HepG2 (cell line): ENCODE measurements at regions not wholly inside any gene's neighbourhood (a gene's known extent, or its start where the extent isn't known, plus 50 kb on each side); places are given as distances from the start of the nearest gene placed in this dataset.

ENCODE experiments used
- ATAC-seq: fragments of 200-7000 bp; cut with Tn5 transposase; 3 replicates; pipeline ENCODE4 v1.9.1; 2020; ENCODE audit warnings: mild to moderate bottlenecking, moderate library complexity
- BruUV-seq: library from RNA; stranded (reverse); fragments of 400-500 nt; replicated peaks from 2 replicates; lab custom pipeline; 2021; lab: Mats Ljungman, UMichigan
- CTCF ChIA-PET: fragments of 300-600 bp; formaldehyde crosslinking; extraction: SDS; loops from one replicate; lab custom pipeline; 2021; ENCODE audit warnings: low total read pairs, inconsistent platforms, low intra/inter-chr PET ratio; lab: Yijun Ruan, JAX
- POLR2A ChIA-PET: fragments of 350-600 bp; sonication (Branson Sonifier 250); formaldehyde crosslinking; loops from one replicate; lab custom pipeline; 2020; ENCODE audit warnings: antibody characterized with exemption, inconsistent platforms; lab: Yijun Ruan, JAX
- DNase-seq: peaks from one replicate; pipeline ENCODE4 v3.0.0-alpha.2; 2015; ENCODE audit warnings: low spot score
- FAIRE-seq: peaks from 3 replicates; lab custom pipeline; 2011; peaks lifted over from hg19 to GRCh38; lab: Jason Lieb, UNC
- H2AFZ ChIP-seq: one replicate; pipeline ENCODE4 v1.6.1; 2011; ENCODE audit warnings: low read length, inconsistent platforms
- H3K27ac ChIP-seq: fragments of 300-600 bp; 3 replicates; pipeline ENCODE4 v1.8.0; 2011; ENCODE audit warnings: mixed run types, mild to moderate bottlenecking, mixed read lengths, low read length, inconsistent platforms; ENCODE audit not compliant: insufficient read depth; ENCODE audit errors: extremely low read length
- H3K27me3 ChIP-seq, 2 experiments: fragments of 200-600 bp in 1 of 2; 2 replicates in 1 of 2; 3 replicates in 1 of 2; pipeline versions ENCODE4 v1.6.0 to v1.8.0; 2011; ENCODE audit warnings: low read length in 2 of 2, mild to moderate bottlenecking in 2 of 2, moderate library complexity in 2 of 2, inconsistent platforms in 1 of 2; ENCODE audit not compliant: insufficient read depth in 2 of 2, control insufficient read depth in 1 of 2
- H3K36me3 ChIP-seq, 2 experiments: fragments of 200-600 bp in 1 of 2; replicated peaks in 1 of 2; 2 replicates in 1 of 2; 3 replicates in 1 of 2; pipeline versions ENCODE4 v1.5.1 to v1.8.0; 2011; ENCODE audit warnings: low read length in 2 of 2, inconsistent platforms in 1 of 2; ENCODE audit not compliant: insufficient read depth in 2 of 2, control insufficient read depth in 1 of 2
- H3K4me1 ChIP-seq: 2 replicates; pipeline ENCODE4 v1.5.1; 2012; ENCODE audit warnings: low read length, inconsistent platforms; ENCODE audit not compliant: insufficient read depth
- H3K4me2 ChIP-seq: 2 replicates; pipeline ENCODE4 v1.6.0; 2011; ENCODE audit warnings: low read depth, low read length, inconsistent platforms
- H3K4me3 ChIP-seq, 3 experiments: fragments of 200-600 bp in 1 of 3; sonication (generic), shearing (Covaris generic) in 1 of 3; replicated peaks in 1 of 3; 2 replicates each; pipeline ENCODE4 v1.5.1; 2011 to 2016; ENCODE audit warnings: low read length in 3 of 3, inconsistent platforms in 2 of 3, low read depth in 2 of 3, mild to moderate bottlenecking in 2 of 3, control low read depth in 1 of 3, mixed read lengths in 1 of 3; ENCODE audit not compliant: insufficient read depth in 1 of 3
- H3K79me2 ChIP-seq: one replicate; pipeline ENCODE4 v1.6.1; 2011; ENCODE audit warnings: low read length, inconsistent platforms; ENCODE audit not compliant: insufficient read depth
- H3K9ac ChIP-seq: 2 replicates; pipeline ENCODE4 v1.6.0; 2011; ENCODE audit warnings: mild to moderate bottlenecking, low read depth, low read length, inconsistent platforms; ENCODE audit not compliant: insufficient read depth
- H3K9me3 ChIP-seq: 2 replicates; pipeline ENCODE4 v1.5.1; 2012; ENCODE audit warnings: mild to moderate bottlenecking, low read length
- H4K20me1 ChIP-seq: 2 replicates; pipeline ENCODE4 v1.6.0; 2011; ENCODE audit warnings: inconsistent platforms, mild to moderate bottlenecking, low read length, moderate library complexity; ENCODE audit not compliant: insufficient read depth
- BCL6 ChIP-seq: IDR thresholded peaks from 2 replicates; pipeline ENCODE4 v1.6.1; 2016; ENCODE audit warnings: missing genetic modification reagents, missing compliant biosample characterization
- HNF1A ChIP-seq, 2 experiments: sonication (generic) in 1 of 2; formaldehyde crosslinking in 1 of 2; IDR thresholded peaks; 2 replicates each; pipeline versions ENCODE4 v1.4.0 to v1.6.1; 2016 to 2020; ENCODE audit warnings: borderline replicate concordance in 1 of 2, low read depth in 1 of 2, mild to moderate bottlenecking in 1 of 2, missing genetic modification reagents in 1 of 2
- MAFF ChIP-seq: IDR thresholded peaks from 2 replicates; pipeline ENCODE4 v1.6.1; 2011; ENCODE audit warnings: low read depth, low read length, improper control_type of control experiment
- MAFK ChIP-seq, 2 experiments: IDR thresholded peaks in 1 of 2; conservative IDR thresholded peaks in 1 of 2; 2 replicates each; pipeline ENCODE4 v1.6.1; 2011; ENCODE audit warnings: improper control_type of control experiment in 2 of 2, low read length in 2 of 2
- TGIF2 ChIP-seq: IDR thresholded peaks from 2 replicates; pipeline ENCODE4 v1.6.1; 2016; ENCODE audit warnings: control low read depth, missing compliant biosample characterization
- TRIM24 ChIP-seq: sonication (generic); formaldehyde crosslinking; IDR thresholded peaks from 2 replicates; pipeline ENCODE4 v1.8.0; 2022; ENCODE audit warnings: mild to moderate bottlenecking, missing genetic modification reagents
- YEATS2 ChIP-seq: sonication (generic); formaldehyde crosslinking; IDR thresholded peaks from 2 replicates; pipeline ENCODE4 v1.4.0; 2020; ENCODE audit warnings: missing genetic modification reagents, borderline replicate concordance
- ZNF20 ChIP-seq: sonication (generic); formaldehyde crosslinking; IDR thresholded peaks from 2 replicates; pipeline ENCODE4 v1.4.0; 2020; ENCODE audit warnings: mild to moderate bottlenecking, moderate library complexity, missing genetic modification reagents
- ZNF230 ChIP-seq: sonication (generic); formaldehyde crosslinking; IDR thresholded peaks from 2 replicates; pipeline ENCODE4 v1.4.0; 2020; ENCODE audit warnings: mild to moderate bottlenecking, missing genetic modification reagents
- ZNF501 ChIP-seq: sonication (generic); formaldehyde crosslinking; IDR thresholded peaks from 2 replicates; pipeline ENCODE4 v1.5.1; 2020; ENCODE audit warnings: mild to moderate bottlenecking, moderate library complexity, missing genetic modification reagents
- ZNF549 ChIP-seq: sonication (generic); formaldehyde crosslinking; IDR thresholded peaks from 2 replicates; pipeline ENCODE4 v1.5.0; 2020; ENCODE audit warnings: missing genetic modification reagents
- ZNF7 ChIP-seq: IDR thresholded peaks from 2 replicates; pipeline ENCODE4 v1.6.1; 2016; ENCODE audit warnings: missing biosample characterization, missing genetic modification reagents
- ZSCAN25 ChIP-seq: sonication (generic); formaldehyde crosslinking; IDR thresholded peaks from 2 replicates; pipeline ENCODE4 v1.8.0; 2022; ENCODE audit warnings: mild to moderate bottlenecking, missing genetic modification reagents
- in situ Hi-C: cut with HindIII; loops from 2 replicates; pipeline ENCODE4 v1.10.0; 2017; ENCODE audit warnings: low pct_unique_long_range_greater_than_20kb; ENCODE audit not compliant: extremely low pct_ligation_motif_present
- intact Hi-C: fragments of 100-400 bp; cut with micrococcal nuclease; formaldehyde crosslinking; loops from one replicate; pipeline ENCODE4 v1.10.0; 2022; ENCODE audit not compliant: unreplicated experiment

- Histone ChIP-seq H3K4me2 (no peak overlapping the region), H2AFZ (no peak overlapping the region), H3K4me3 (no peak overlapping the region), H3K9ac (no peak overlapping the region), H3K4me1 (no peaks in the 10 kb centered on the region), H4K20me1 (no peaks in the 10 kb centered on the region), H3K9me3 (no peaks in the 10 kb centered on the region), H3K79me2 (no peaks in the 10 kb centered on the region), H3K27me3 (no peaks in the 10 kb centered on the region), H3K36me3 (no peaks in the 10 kb centered on the region), H3K27ac (no peak overlapping the region)
- ATAC-seq (no peak), DNase-seq (no peak), FAIRE-seq (no peak)
- TF ChIP-seq ZNF20 (CRISPR knock-in tag), result no peak
- no peak for TF ChIP-seq TRIM24 (CRISPR knock-in tag)
- no peak for TF ChIP-seq HNF1A (IDR thresholded peaks at IDR 0.05; ENCODE audit: low read depth)
- no peak for TF ChIP-seq HNF1A (CRISPR knock-in tag; IDR thresholded peaks at IDR 0.05; ENCODE audit: borderline replicate concordance)
- no peak for TF ChIP-seq BCL6 (CRISPR knock-in tag)
- no peak for TF ChIP-seq TGIF2 (CRISPR knock-in tag)
- no peak for TF ChIP-seq ZNF7
- TF ChIP-seq MAFK (conservative IDR thresholded peaks at IDR 0.05 in 1 of 2, IDR thresholded peaks at IDR 0.05 in 1 of 2; ENCODE audit: low read length in 2 of 2), result peak; percentile 42 to 74
- TF ChIP-seq ZNF230, result no peak
- TF ChIP-seq MAFF, result peak; percentile 70; the same call in 1 of the 2 replicates
- no peak for TF ChIP-seq ZNF501 (CRISPR knock-in tag)
- no peak for TF ChIP-seq YEATS2
- TF ChIP-seq ZSCAN25 (CRISPR knock-in tag), result no peak
- TF ChIP-seq ZNF549 (CRISPR knock-in tag), result no peak
- BruUV-seq, result no TSS peak
- CTCF ChIA-PET, result no interaction called here
- in situ Hi-C loops (no loop called here), intact Hi-C loops (no loop called here)
- POLR2A ChIA-PET, result no interaction called here
These were observed 1954.4 kb downstream of the ARAP2 start for GRCh38 chr4:34289962-34290361.
